ENCODE measurements at regions not wholly inside any gene's neighbourhood (a gene's known extent, or its start where the extent isn't known, plus 50 kb on each side); places are given as distances from the start of the nearest gene placed in this dataset.

DNA sequence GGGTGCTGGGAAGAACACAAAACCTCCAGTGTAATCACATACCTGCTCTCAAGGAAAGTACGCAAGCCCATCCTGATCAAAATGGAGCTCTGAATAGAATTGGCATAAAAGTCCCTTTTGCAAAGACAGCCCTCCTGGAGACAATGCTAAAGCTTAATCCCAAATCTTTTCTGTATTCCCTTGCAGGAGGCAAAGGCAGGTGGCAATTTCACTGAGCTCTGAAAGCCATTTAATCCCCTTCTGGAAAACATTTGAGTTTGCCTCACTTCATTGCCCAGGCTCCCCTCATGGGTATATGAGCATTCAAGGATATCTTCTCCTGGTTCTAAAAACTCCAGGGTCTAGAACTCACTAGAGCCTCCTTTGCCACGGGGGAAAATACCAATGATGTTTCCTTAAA, 310.2 kb upstream of the CNR1 start:
- H3K27me3 ChIP-seq = no peaks in the 10 kb centered on the region
- TF ChIP-seq, protein P1, sequence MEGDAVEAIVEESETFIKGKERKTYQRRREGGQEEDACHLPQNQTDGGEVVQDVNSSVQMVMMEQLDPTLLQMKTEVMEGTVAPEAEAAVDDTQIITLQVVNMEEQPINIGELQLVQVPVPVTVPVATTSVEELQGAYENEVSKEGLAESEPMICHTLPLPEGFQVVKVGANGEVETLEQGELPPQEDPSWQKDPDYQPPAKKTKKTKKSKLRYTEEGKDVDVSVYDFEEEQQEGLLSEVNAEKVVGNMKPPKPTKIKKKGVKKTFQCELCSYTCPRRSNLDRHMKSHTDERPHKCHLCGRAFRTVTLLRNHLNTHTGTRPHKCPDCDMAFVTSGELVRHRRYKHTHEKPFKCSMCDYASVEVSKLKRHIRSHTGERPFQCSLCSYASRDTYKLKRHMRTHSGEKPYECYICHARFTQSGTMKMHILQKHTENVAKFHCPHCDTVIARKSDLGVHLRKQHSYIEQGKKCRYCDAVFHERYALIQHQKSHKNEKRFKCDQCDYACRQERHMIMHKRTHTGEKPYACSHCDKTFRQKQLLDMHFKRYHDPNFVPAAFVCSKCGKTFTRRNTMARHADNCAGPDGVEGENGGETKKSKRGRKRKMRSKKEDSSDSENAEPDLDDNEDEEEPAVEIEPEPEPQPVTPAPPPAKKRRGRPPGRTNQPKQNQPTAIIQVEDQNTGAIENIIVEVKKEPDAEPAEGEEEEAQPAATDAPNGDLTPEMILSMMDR (IDR thresholded peaks at IDR 0.05) = no peak
- no peak for TF ChIP-seq POLR2A (IDR thresholded peaks at IDR 0.05)
- no peaks in the 10 kb centered on the region for H3K4me1 ChIP-seq
- no peak overlapping the region for H3K4me3 ChIP-seq
- DNase-seq (no peak), ATAC-seq (ENCODE audit: low FRiP score in 2 of 2) (no peak)
- no peak overlapping the region for H3K27ac ChIP-seq
- no peaks in the 10 kb centered on the region for H3K9me3 ChIP-seq
- no peaks in the 10 kb centered on the region for H3K36me3 ChIP-seq
- 81 to 88% methylated on average over 2 of the region's 2 CpGs for WGBS, 2 donors

DNA sequence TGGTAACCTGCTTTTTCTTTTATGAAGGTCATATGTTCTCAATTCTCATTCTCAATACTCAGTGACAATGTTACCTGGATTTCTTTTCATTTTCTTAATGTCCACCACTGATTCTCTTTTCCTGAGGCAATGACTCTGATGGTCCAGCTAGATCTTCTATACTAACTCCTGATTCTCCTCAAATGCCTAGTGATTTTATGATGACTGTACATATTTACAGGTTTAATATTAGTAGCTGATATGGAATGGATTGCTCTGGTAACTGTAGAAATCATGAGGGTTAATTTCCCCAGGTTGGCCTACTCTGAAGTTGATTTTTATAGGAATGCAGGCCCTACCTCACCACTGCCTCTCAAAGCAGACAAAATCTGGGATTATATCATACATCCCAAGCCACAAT, 308.6 kb upstream of the CNR1 start:
- Histone ChIP-seq H3K4me1 (no peaks in the 10 kb centered on the region), H3K27me3 (no peaks in the 10 kb centered on the region), H3K27ac (no peak overlapping the region), H3K4me3 (no peak overlapping the region), H3K36me3 (no peaks in the 10 kb centered on the region), H3K9me3 (no peaks in the 10 kb centered on the region)
- ATAC-seq (ENCODE audit: low FRiP score in 2 of 2) (no peak), DNase-seq (no peak)
- TF ChIP-seq POLR2AphosphoS5 (IDR thresholded peaks at IDR 0.05) (no peak), EP300 (IDR thresholded peaks at IDR 0.05) (no peak)
- TF ChIP-seq, protein P1 (IDR thresholded peaks at IDR 0.05) = no peak

DNA sequence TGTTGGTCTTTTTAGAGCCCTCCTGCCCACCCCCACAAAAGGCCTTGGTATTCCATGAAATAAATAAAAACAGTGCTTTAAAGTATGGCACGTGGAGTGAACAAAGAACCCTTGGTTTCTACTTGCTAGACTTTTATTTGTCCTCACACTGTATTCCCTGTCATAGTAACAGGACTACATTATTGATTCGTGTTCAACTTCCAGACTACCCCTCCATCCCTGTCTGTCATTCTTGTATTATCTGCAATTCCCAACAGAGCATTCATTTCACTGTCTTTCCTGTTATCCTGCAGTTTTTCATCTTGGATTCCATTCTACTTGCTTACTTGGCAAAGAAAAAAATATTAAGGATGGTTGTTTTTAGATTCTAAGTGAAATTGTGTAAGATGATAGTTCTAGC, 307.4 kb upstream of the CNR1 start:
- H3K9me3 ChIP-seq = no peaks in the 10 kb centered on the region

DNA sequence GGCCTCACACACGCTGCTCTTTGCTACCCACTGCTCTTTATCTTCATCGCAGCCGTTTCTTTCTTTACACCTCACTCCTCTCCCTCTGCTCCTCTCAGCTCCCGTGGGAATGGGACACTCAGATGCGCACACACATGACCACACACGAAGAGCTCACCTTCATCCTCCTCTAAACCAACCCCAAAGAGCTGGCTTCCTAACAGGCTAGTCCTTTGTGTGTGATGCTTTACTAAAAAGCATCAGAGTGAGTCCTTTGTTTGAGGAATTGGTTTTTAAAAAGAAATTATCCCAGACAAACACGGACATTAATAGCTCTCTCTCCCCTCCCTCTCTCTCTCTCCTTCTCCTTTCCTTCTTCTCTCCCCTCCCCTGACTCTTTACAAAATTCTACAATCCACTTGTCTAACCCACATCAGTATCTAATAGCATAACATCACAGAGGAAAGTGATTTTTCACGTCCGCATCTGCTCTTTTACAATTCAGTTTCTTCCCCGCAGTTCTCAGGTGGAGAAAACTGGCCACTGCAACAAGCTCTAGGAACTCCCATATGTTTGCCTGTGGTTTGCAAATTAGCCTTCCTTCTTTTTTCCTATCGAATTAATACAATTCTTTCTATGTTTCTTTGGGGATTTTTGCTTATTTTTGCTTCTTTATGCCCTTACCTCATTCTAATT, 306.8 kb upstream of the CNR1 start:
- H3K9me3 ChIP-seq = no peaks in the 10 kb centered on the region
- no peak overlapping the region for H3K4me3 ChIP-seq
- H3K27me3 ChIP-seq = no peaks in the 10 kb centered on the region
- TF ChIP-seq POLR2A (IDR thresholded peaks at IDR 0.05) (no peak), EP300 (IDR thresholded peaks at IDR 0.05) (no peak), POLR2AphosphoS5 (IDR thresholded peaks at IDR 0.05) (no peak)
- TF ChIP-seq, protein P1 (IDR thresholded peaks at IDR 0.05) = no peak
- ATAC-seq (ENCODE audit: low FRiP score in 2 of 2) (no peak), DNase-seq (no peak)
- no peaks in the 10 kb centered on the region for H3K36me3 ChIP-seq
- H3K4me1 ChIP-seq = no peaks in the 10 kb centered on the region
- 49 to 58% methylated on average over 11 of the region's 11 CpGs for WGBS, 2 donors
- no peak overlapping the region for H3K27ac ChIP-seq

More for the DNA sequence above, 307.4 kb upstream of the CNR1 start:
- no peak for ATAC-seq (ENCODE audit: low FRiP score in 2 of 2)
- Histone ChIP-seq H3K4me3 (no peak overlapping the region), H3K27me3 (no peaks in the 10 kb centered on the region), H3K27ac (no peak overlapping the region), H3K4me1 (no peaks in the 10 kb centered on the region), H3K36me3 (no peaks in the 10 kb centered on the region)
- 53 to 56% methylated on average over 2 of the region's 2 CpGs for WGBS, 2 donors
- DNase-seq = no peak
- TF ChIP-seq POLR2A (IDR thresholded peaks at IDR 0.05) (no peak), EP300 (IDR thresholded peaks at IDR 0.05) (no peak), POLR2AphosphoS5 (IDR thresholded peaks at IDR 0.05) (no peak)
- TF ChIP-seq, protein P1 (IDR thresholded peaks at IDR 0.05) = no peak

DNA sequence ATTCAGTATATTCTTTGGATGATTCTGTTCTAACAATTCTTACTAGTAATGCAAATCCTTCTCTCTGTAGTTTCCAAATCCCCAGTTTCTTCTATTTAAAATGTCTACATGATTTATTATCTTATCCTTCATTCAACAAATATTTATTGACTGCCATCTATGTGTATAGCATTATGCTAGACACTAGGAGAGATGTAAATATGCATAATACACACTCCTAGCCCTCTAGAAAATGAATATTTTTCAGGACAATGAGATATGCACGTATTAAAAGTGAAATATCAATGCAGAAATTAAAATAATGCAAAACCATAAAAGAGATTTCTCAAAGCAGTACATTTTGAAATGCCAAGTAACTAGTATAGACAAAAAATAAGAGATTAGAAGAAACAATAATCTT, 293.5 kb upstream of the CNR1 start:
- TF ChIP-seq EP300 (IDR thresholded peaks at IDR 0.05) = no peak
- TF ChIP-seq POLR2A (IDR thresholded peaks at IDR 0.05) = no peak
- no peak for TF ChIP-seq POLR2AphosphoS5 (IDR thresholded peaks at IDR 0.05)
- TF ChIP-seq, protein P1 (IDR thresholded peaks at IDR 0.05) = no peak
- Histone ChIP-seq H3K9me3 (no peaks in the 10 kb centered on the region), H3K4me3 (no peak overlapping the region), H3K27me3 (no peaks in the 10 kb centered on the region), H3K36me3 (no peaks in the 10 kb centered on the region), H3K4me1 (no peaks in the 10 kb centered on the region), H3K27ac (no peak overlapping the region)
- DNase-seq = no peak
- 57 to 71% methylated on average over 1 of the region's 1 CpG for WGBS, 2 donors
- no peak for ATAC-seq (ENCODE audit: low FRiP score in 2 of 2)

All from upper lobe of left lung (tissue), 6 donors.